Hepatocyte (in vitro differentiated cells): ENCODE measurements at regions not wholly inside any gene's neighbourhood (a gene's known extent, or its start where the extent isn't known, plus 50 kb on each side); places are given as distances from the start of the nearest gene placed in this dataset.

ENCODE experiments used
- EZH2 ChIP-seq: fragments of 200-600 bp; sonication (generic); IDR thresholded peaks from 2 replicates; pipeline ENCODE4 v1.6.1; 2016; ENCODE audit warnings: antibody characterized with exemption, mild to moderate bottlenecking, borderline replicate concordance
- EZH2phosphoT487 ChIP-seq: fragments of 200-600 bp; sonication (generic); IDR thresholded peaks from one replicate; pipeline ENCODE4 v1.6.1; 2018; ENCODE audit warnings: antibody characterized with exemption, mild to moderate bottlenecking, low read depth, moderate library complexity; ENCODE audit not compliant: unreplicated experiment, severe bottlenecking
- TF ChIP-seq, protein P1 (sequence below): fragments of 200-600 bp; sonication (generic); IDR thresholded peaks from 2 replicates; pipeline ENCODE4 v1.5.1; 2016; ENCODE audit warnings: antibody characterized with exemption, mild to moderate bottlenecking; ENCODE audit not compliant: poor library complexity

DNA sequence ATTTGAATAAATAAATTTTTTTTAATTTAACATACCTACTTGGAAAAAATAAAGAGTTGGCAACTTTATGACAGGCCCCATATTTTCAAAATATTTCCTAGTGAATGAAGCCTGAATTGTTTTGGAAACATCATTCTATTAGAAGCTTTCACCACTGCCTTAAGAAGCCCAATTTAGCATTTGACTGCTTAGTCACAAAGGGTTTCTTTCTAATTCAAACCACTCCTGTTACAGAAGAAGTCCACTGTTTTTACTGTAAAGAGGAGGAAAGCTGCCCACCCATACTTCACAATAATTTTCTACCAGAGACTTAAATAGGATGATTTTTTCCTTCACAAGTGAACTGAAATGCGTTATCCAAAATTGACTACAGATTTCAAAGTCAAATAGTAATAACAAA lies 534.6 kb upstream of the PTBP2 start:
- TF ChIP-seq, protein P1, sequence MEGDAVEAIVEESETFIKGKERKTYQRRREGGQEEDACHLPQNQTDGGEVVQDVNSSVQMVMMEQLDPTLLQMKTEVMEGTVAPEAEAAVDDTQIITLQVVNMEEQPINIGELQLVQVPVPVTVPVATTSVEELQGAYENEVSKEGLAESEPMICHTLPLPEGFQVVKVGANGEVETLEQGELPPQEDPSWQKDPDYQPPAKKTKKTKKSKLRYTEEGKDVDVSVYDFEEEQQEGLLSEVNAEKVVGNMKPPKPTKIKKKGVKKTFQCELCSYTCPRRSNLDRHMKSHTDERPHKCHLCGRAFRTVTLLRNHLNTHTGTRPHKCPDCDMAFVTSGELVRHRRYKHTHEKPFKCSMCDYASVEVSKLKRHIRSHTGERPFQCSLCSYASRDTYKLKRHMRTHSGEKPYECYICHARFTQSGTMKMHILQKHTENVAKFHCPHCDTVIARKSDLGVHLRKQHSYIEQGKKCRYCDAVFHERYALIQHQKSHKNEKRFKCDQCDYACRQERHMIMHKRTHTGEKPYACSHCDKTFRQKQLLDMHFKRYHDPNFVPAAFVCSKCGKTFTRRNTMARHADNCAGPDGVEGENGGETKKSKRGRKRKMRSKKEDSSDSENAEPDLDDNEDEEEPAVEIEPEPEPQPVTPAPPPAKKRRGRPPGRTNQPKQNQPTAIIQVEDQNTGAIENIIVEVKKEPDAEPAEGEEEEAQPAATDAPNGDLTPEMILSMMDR: no peak
- no peak for TF ChIP-seq EZH2phosphoT487
- no peak for TF ChIP-seq EZH2
